ENCODE measurements at regions not wholly inside any gene's neighbourhood (a gene's known extent, or its start where the extent isn't known, plus 50 kb on each side); places are given as distances from the start of the nearest gene placed in this dataset.
A peak's percentile ranks its signal among the peaks of the same experiment; 100 is the strongest.

GRCh38 chr11:129248618-129249017, 56.5 kb upstream of the ARHGAP32 start (continued):
- TF ChIP-seq, protein P1, sequence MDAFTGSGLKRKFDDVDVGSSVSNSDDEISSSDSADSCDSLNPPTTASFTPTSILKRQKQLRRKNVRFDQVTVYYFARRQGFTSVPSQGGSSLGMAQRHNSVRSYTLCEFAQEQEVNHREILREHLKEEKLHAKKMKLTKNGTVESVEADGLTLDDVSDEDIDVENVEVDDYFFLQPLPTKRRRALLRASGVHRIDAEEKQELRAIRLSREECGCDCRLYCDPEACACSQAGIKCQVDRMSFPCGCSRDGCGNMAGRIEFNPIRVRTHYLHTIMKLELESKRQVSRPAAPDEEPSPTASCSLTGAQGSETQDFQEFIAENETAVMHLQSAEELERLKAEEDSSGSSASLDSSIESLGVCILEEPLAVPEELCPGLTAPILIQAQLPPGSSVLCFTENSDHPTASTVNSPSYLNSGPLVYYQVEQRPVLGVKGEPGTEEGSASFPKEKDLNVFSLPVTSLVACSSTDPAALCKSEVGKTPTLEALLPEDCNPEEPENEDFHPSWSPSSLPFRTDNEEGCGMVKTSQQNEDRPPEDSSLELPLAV (CRISPR knock-in tag; conservative IDR thresholded peaks at IDR 0.05; ENCODE audit: low read depth) = no peak
- TF ChIP-seq ASH2L (IDR thresholded peaks at IDR 0.05; ENCODE audit: insufficient read length, low read depth, low read length) (no peak), FOXP1 (IDR thresholded peaks at IDR 0.05) (no peak), FOXP1 (CRISPR knock-in tag; IDR thresholded peaks at IDR 0.05) (peak; percentile 55), BHLHE40 (IDR thresholded peaks at IDR 0.05; ENCODE audit: low read length) (0 out of 2 replicates have a peak, but pooled peaks have one; percentile 31), NCOA1 (CRISPR knock-in tag; IDR thresholded peaks at IDR 0.05) (no peak), MXI1 (IDR thresholded peaks at IDR 0.05; ENCODE audit: borderline replicate concordance, low read depth, low read length) (peak; percentile 59; the same call in 1 of the 3 replicates), IKZF4 (CRISPR knock-in tag; IDR thresholded peaks at IDR 0.05; ENCODE audit: borderline replicate concordance, low read depth, not compliant biosample characterization) (no peak), RNF219 (CRISPR knock-in tag; IDR thresholded peaks at IDR 0.05) (no peak), JUND (CRISPR knock-in tag; IDR thresholded peaks at IDR 0.05) (peak; percentile 36; the same call in 1 of the 2 replicates), ZNF101 (CRISPR knock-in tag; IDR thresholded peaks at IDR 0.05; ENCODE audit: borderline replicate concordance, low read depth) (no peak), ZNF709 (CRISPR knock-in tag; IDR thresholded peaks at IDR 0.05) (no peak), ZSCAN22 (CRISPR knock-in tag; IDR thresholded peaks at IDR 0.05) (no peak), AKNA (CRISPR knock-in tag; IDR thresholded peaks at IDR 0.05; ENCODE audit: borderline replicate concordance) (no peak), NR2F2 (IDR thresholded peaks at IDR 0.05; ENCODE audit: borderline replicate concordance, low read depth) (no peak), U2AF2 (IDR thresholded peaks at IDR 0.05; ENCODE audit: low read depth, low read length) (no peak), HMG20B (CRISPR knock-in tag; conservative IDR thresholded peaks at IDR 0.05) (no peak), NR2F6 (IDR thresholded peaks at IDR 0.05) (no peak), NR2F6 (CRISPR knock-in tag; IDR thresholded peaks at IDR 0.05) (peak; percentile 17; the same call in 1 of the 2 replicates)
- TF ChIP-seq, protein P2, sequence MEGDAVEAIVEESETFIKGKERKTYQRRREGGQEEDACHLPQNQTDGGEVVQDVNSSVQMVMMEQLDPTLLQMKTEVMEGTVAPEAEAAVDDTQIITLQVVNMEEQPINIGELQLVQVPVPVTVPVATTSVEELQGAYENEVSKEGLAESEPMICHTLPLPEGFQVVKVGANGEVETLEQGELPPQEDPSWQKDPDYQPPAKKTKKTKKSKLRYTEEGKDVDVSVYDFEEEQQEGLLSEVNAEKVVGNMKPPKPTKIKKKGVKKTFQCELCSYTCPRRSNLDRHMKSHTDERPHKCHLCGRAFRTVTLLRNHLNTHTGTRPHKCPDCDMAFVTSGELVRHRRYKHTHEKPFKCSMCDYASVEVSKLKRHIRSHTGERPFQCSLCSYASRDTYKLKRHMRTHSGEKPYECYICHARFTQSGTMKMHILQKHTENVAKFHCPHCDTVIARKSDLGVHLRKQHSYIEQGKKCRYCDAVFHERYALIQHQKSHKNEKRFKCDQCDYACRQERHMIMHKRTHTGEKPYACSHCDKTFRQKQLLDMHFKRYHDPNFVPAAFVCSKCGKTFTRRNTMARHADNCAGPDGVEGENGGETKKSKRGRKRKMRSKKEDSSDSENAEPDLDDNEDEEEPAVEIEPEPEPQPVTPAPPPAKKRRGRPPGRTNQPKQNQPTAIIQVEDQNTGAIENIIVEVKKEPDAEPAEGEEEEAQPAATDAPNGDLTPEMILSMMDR (CRISPR knock-in tag; IDR thresholded peaks at IDR 0.05) = no peak

Measured in HepG2 (cell line).